HG02852 (cell line): ENCODE measurements at regions not wholly inside any gene's neighbourhood (a gene's known extent, or its start where the extent isn't known, plus 50 kb on each side); places are given as distances from the start of the nearest gene placed in this dataset.

Experiments
- ATAC-seq: cut with Tn5 transposase; IDR thresholded peaks from one replicate; pipeline ENCODE4 v1.9.1; 2021; ENCODE audit warnings: mild to moderate bottlenecking, moderate library complexity; ENCODE audit not compliant: unreplicated experiment

DNA sequence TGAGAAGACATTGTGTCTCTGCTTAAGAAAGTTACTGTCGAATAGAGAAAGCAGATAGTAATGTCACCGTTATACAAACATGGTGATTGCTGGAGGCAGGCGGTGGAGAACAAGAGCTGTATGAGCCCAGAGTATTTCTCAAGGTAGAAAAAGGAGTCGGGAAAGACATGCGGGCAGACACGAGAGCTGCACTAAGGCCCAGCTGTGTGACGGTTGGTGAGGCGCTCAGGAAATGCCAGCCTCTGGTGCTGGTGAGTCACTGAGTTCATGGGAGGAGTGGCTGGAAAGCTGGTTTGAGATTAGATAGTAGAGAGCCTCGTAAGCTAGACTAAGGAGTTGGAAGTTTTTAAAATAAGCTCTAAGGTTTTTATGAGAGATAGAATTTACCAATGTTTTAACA lies 390.9 kb upstream of the TRIB2 start:
- ATAC-seq = no peak

DNA sequence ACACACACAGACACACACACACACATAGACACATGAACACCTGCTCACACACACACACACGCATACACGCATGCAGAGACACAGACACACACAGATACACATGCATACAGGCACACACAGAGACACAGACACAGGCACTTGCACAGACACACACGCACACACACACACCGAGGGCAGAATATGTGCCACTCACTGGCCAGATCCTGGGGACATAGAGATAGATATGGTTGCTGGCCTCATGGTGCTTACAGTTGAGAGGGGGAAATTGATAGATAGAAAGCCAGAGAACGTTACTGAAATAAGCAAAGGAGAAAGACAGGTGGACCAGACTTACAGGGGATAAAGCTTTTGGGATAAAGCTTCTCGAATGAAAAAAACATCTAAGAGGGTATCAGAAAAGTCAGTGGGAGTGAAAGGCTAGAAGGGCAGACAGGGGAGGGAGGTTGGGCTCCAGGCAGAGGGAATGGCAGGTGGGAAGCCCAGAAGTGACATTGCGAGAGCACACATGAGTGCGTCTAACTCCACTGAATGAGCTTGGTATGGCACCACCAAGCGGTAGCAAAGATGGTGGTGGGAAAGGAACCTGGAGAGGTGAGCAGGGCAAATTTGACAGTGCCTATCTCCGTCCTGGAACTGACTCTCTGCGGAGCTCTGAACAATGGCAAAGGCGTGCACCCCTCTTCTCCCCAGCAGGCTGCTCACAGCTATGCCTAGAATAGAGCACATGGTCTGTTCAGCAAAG lies 390.1 kb upstream of the TRIB2 start:
- ATAC-seq = no peak

DNA sequence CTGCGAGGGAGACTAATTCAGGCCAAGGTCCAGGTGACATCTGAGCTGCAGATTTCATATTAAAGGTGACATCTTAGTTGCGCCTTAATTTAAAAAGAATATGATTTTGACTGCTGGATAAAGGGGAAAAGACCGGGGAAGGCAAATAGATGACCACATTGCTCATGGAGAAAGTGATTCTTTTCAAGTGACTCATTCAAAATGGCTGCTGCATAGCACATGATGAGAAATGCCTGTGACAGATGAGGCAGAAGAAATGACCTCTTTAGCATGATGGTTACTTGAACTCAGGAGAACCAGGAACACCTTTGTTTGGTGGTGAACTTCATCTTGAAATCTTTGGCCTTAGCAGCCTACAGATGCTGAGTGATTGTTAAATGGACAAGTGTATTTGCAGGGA lies 385.8 kb upstream of the TRIB2 start:
- no peak for ATAC-seq

DNA sequence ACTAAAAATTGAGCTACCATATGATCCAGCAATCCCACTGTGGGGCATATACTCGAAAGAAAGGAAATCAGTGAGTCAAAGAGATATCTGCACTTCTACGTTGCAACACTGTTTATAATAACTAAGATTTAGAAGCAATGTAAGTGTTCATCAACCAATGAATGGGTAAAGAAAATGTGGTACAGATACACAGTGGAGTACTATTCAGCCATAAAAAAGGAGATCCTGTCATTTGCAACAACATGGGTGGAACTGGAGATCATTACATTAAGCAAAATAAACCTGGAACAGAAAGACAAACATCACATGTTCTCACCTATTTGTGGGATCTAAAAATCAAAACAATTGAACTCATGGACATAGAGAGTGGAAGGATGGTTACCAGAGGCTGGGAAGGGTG lies 385.0 kb upstream of the TRIB2 start:
- no peak for ATAC-seq

DNA sequence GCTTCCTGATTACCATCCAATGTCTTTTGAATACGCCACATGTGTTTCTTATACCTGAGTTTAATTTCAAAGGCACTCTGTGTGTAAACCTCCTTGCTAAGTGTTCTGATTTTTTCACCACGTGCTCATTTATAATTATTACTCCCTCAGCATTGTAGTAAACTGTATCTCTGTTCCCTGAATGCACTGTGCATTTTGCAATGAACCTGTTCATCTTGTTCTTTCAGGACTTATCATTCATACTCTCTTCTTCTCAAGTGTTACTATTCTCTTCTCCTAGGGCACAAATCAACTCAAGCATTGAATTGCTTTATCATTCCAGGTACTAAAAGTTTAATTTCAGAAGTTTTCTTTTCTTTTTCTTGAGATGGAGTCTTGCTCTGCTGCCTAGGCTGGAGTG lies 383.4 kb upstream of the TRIB2 start:
- no peak for ATAC-seq

DNA sequence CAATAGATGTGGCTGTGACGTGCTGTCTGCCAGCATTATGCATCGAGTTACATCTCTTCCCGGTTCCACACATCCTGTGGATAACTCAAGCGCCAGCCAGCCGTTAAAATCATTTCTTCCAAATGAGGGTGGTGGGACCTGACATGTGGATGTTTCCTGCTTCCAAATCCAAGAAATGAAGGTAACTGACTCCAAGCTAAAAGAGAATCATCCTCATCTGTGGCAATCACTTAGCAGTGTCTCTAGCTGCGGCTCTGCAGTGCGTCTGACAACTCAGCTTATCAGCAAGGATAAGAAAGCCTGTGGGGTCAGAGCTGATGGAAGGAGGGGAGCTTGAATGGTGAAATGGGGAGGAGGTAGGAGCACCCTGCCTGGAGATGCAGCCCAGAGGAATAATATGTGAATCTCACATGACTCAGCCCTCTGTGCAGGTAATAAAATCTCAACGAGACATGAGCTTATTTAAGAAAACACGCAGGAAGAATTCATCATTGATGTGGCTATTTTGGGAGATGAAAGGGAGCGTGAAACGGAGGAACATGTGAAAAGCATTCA lies 382.2 kb upstream of the TRIB2 start:
- no peak for ATAC-seq

DNA sequence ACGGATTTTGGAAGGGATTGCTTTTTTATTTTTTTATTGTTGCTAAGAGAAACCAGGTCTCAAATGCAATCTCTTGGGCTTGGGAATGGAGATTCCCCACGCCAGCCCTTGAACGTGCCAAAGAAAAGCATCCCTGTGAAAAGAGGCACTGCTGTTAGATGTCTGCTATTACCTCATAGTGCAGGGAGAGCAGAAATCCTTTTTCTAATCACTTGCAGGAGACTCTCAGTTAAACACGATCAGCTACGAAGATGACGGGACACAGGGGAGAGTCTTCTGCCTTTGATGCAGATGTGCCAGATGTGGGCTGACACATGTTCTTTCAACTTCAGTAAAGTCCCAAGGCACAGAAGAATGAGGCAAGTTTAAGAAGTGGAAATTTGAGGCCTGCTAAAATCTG lies 381.6 kb upstream of the TRIB2 start:
- ATAC-seq = no peak

DNA sequence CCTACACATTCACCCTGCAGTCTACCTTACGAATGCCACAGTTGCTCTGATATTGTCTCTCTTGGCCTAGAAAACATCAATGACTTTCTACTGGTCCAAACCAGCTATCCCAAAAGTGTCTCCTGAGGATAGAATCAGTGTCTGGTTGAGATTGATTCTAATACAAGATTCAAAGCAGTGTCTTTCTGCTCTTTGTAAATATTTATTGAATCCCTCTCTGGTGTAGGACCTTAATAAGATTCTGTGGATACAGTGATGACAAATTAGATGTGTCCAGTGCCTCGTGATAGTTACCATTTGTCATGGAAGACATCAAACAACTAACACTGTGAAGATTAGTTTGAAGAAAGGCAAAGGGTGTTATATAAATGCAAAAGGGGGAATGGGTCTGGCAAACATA lies 380.7 kb upstream of the TRIB2 start:
- ATAC-seq = no peak

DNA sequence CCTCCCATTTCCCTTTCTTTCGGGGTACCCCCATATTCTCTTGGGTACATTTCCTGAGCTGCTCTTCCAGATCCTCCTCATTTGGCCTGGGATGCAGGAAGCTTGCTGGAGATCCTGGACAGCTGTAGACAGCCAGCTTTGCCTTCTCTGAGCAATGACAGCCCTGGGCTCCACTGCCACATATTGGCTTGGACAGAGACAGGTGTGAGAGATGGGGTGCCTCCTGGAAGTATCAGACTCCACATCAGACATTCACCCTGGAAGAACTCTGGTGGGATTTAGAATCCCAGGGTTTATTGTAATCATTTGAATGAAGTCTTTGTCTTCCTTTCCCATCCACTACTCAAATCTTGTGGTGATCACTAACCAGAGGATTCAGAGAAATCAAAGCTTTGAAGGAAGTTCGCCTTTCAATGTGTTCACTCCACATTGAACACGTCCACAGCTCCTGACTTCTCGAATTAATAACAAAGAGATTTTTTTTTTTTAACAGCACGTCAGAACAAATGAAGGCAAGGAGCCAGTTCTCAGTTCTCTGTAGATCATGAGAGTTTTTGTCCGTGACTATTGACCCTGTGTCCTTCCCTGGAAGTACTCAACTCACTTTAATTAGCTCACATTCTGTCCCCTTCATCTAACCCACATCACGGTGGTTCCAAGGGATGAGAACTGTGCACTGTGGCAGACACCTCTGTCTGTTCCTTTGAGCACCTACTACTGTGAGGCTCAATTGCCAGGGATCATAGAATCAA lies 377.6 kb upstream of the TRIB2 start:
- no peak for ATAC-seq

DNA sequence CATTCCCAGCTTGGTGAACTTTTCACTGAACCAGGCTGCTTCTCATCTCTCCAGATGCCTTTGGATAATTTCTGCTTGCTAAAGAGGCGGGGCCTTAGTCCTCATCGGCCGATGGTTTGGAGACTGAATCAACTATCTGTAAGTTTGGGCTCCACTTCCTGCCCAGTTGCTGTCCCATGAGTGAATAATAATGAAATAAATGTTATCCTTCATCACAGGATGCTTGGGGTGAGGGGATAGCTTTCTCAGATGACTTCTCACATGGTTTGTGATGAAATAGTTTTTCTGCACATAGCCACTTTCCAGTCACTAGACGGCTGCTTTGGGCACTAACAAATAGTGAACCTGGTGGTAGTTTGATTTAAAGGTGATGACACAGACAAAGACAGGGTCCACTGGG lies 376.6 kb upstream of the TRIB2 start:
- no peak for ATAC-seq

DNA sequence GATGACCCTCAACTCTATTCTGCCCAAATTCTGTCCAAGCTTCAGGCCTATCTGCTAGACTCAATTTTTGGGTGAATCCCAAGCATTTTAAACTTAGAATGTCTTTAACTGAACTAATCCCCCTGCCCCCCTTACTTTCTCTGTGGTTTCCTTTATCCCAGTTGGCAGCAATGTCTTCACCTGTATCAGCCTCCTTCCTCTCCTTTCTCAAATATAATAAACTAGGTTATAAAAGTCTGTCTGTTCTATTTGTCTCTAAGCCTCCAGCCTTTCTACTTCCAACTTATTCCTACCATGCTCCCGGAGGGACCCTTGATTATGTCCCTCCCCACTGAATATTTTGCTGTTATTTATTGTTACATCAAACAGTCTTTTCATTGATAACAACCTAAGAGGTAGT lies 375.5 kb upstream of the TRIB2 start:
- ATAC-seq = no peak

DNA sequence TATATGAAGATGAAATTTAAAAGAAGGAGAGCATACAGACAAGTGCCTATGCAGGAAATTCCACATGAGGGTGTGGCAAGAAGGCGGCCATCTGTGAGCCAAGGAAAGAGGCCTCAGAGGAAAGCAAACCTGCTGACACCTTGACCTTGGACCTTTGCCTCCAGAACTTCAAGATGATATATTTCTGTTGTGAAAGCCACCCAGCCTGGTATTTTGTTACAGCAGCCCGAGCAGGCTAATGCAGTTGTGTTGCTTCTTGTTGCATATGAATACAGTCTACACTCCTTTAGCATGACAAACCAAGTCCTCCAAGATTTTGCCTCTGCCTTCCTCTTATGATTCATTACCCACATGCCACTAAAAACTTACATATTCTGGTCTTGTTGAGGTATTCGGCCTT lies 374.8 kb upstream of the TRIB2 start:
- no peak for ATAC-seq

DNA sequence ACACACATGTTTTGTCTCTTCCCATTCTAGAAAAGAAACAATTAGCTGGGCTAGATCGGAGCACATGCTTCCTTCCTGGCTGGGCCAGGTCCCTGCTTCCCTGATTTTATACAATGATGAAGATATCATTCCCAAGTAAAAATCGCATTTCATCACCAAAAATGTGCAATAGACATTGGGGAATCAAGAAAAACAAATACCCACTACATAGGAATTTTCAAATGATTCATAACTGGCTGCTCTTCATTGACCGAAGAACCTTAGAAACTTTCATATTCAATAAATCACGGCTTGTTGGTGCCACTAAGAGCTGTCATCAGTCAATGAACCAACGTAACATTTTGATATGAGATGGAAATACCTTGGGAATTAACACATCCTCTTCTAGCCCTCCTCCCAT lies 373.6 kb upstream of the TRIB2 start:
- ATAC-seq = no peak

DNA sequence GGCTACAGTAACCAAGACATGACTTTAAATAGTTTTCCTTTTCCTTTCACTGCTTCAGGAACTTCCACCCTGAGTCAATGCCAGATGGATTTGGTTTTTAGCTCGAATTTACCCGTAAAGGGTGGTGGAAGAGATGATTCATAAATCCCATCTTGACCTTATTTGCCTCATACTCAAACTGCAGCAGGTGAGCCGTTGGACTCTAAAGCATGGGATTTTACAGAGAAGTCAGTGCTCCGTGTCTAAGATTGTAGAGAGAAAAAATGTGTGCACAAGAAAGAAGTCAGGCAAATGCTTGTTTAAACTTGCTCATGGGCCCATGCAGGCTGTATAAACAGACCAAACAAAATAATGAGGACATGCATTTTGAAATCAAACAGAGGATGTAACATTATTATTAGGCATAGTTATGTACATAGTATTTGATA lies 369.7 kb upstream of the TRIB2 start:
- no peak for ATAC-seq

DNA sequence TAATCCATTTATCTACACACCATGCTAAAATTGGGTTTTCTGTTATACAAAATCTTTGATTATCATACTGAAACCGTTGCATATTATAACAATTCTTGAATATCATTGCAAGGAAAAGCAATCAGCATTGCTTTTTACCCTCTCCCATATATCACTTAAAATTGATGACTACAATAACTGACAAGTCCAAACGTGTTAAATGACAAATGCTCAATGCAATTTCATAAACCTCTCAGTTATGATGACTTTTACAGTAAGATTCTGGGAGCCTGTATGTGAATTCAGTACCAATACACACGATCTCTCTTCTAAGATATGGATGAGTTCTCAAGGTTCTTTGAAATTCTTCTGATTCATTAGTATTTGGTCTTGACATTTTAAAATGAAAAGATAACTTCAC lies 368.5 kb upstream of the TRIB2 start:
- ATAC-seq = no peak

DNA sequence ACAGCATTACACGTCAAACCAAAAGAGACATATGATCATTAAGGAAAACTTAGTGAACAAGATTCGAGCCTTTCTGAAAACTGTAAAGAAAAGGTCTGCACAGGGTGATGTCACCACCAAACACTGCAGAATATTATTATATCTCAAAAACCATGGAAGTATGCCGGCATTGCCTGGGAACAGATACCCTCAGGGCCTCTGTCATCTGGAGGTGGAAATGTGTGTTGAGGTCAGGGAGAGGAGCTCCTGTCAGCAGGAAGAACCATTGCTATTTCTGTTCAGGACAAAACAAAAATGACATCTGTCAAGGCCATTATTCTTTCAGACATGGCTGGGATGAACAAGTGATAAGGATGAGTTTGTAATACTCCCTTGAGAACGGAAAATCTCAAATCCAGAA lies 365.9 kb upstream of the TRIB2 start:
- ATAC-seq = no peak

DNA sequence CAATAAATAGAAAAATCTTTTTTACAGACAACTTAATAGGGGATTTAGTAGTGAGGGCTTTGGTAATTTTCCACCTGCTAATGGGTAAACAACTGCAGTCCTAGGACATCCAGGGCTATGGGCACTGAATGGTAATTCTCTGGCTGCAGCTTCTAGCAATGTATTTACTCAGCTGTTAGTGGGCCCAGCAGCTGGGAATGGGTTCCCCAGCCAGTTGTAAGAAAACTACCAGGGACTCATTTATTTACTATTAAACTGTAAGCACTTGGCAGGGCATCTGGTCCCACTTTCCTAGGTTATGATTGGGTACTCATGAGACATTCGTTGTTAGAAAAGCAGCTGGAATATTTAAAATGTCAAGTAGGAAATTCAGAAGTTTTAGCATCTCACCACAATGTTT lies 363.8 kb upstream of the TRIB2 start:
- ATAC-seq = no peak

DNA sequence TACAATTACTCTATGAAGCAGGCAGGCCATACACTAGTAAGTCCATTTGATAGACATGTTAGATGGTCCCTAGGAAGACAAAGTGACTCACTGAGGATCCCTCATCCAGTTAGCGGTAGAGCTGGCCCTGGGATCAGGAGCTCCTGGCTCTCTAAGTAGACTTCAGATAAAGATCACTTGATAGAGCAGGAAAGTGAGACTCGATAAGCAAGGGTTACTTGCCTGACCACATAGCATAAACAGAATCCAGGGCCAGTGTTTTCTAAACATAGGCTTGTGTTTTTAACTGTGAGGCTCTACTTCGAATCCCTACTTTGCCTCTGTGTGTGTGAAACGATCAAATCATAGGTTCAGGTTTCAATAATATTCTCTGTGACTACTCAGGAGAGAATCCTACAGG lies 355.2 kb upstream of the TRIB2 start:
- ATAC-seq = no peak

DNA sequence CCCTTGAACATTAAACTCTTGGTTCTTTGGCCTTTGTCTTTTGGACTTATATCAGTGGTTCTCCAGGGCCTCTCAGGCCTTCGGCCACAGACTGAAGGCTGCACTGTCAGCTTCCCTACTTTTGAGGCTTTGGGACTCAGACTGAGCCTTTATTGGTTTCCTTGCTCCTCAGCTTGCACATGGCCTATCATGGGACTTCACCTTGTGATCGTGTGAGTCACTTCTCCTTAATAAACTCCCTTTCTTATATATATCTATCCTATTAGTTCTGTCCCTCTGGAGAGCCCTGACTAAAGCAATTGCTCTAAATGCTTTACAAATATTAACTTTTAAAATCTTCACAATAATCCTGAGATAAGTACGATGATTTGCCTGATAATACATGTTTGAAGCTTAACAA lies 353.6 kb upstream of the TRIB2 start:
- ATAC-seq = no peak

DNA sequence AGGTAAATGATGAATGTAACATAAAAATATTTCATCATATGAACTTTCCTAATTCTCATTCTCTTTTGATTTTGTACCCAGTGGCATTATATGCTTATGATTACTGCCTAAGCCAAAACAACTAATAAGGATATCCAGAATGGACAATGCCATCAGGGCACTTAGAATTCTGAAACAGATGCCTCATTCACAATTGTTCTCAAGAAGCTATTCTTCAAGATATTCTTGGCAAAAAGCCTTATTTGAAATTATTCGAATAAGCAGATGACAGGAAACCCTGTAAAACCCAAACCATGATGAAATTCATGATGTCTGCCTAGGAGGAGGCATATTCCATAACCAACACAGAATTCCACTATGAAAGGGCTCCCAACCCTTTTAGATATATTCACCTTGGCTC lies 353.2 kb upstream of the TRIB2 start:
- ATAC-seq = no peak

DNA sequence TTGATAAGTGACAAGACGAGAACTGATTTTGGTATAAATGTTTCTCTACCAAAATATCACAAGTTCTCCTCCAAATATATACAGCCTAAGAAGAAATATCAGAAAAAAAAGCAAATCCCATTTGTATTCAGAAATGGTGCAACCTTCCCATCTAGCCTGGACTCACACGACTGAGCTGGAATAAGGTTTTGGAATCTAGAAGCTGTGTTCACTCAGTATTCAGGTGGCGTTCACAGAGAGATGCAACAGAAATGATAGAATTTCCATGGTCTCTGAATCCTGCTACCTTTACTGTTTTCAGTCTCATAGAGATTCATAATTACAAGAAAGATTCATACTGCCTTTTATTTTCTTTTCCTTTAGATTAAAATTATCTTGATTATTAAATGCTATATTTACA lies 347.2 kb upstream of the TRIB2 start:
- no peak for ATAC-seq

DNA sequence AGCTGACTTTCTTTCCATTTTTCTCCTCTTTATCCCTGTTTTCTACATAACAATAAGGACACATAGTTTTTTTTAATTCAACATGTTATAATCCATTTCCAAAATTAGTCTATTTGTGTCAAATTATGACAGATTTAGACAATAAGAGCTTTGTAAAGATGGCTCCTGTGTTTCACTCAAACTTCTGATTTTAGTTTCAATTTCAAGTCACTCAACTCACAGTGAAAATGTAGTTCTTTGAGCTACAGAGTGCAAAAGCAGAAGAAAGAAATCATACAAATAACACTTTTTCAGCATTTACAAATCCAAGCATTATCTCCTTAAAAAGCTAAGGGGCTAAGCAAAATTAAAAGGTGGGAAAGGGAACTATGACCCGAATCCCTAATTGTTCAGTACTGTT lies 340.7 kb upstream of the TRIB2 start:
- no peak for ATAC-seq
